Activated naive CD4-positive, alpha-beta T cell treated with anti-CD3 and anti-CD28 coated beads, Interleukin-2, amount 50 U/mL, for 16 hours (primary cell): ENCODE measurements at regions not wholly inside any gene's neighbourhood (a gene's known extent, or its start where the extent isn't known, plus 50 kb on each side); places are given as distances from the start of the nearest gene placed in this dataset.
"Not testable (repeated sequence)": the region's sequence is repeated elsewhere in the genome, so short reads cannot be mapped to it uniquely, and the experiment has no call there.

ENCODE experiments used
- DNase-seq: peaks from one replicate; pipeline ENCODE4 v3.0.0-alpha.2; 2020

GRCh38 chr6:150684161-150684560 is 84.5 kb downstream of the PLEKHG1 start:
- no peak for DNase-seq

- no peak for DNase-seq
Observed at GRCh38 chr6:150684714-150685459, 85.2 kb downstream of the PLEKHG1 start.

- peak; percentile 32 for DNase-seq
Observed at GRCh38 chr6:150685860-150686259, 86.2 kb downstream of the PLEKHG1 start.

- no peak for DNase-seq
Observed at GRCh38 chr6:150686566-150686965, 86.9 kb downstream of the PLEKHG1 start.

- no peak for DNase-seq
Observed at GRCh38 chr6:150687508-150687907, 87.8 kb downstream of the PLEKHG1 start.

- no peak for DNase-seq
Observed at GRCh38 chr6:150689900-150690590, 90.4 kb downstream of the PLEKHG1 start.

GRCh38 chr6:150690681-150691080 is 91.0 kb downstream of the PLEKHG1 start:
- no peak for DNase-seq

- DNase-seq, result no peak
Observed at GRCh38 chr6:150691463-150691862, 91.8 kb downstream of the PLEKHG1 start.

- no peak for DNase-seq
Observed at GRCh38 chr6:150692604-150693003, 92.9 kb downstream of the PLEKHG1 start.

GRCh38 chr6:150694889-150695288 is 95.2 kb downstream of the PLEKHG1 start:
- DNase-seq, result no peak

GRCh38 chr6:150695652-150696051 is 96.0 kb downstream of the PLEKHG1 start:
- no peak for DNase-seq

- no peak for DNase-seq
Observed at GRCh38 chr6:150696190-150696589, 96.5 kb downstream of the PLEKHG1 start.

GRCh38 chr6:150696918-150697317 is 97.2 kb downstream of the PLEKHG1 start:
- DNase-seq, result not testable (repeated sequence)

GRCh38 chr6:150697515-150697914 is 97.8 kb downstream of the PLEKHG1 start:
- no peak for DNase-seq

GRCh38 chr6:150698391-150698790 is 98.7 kb downstream of the PLEKHG1 start:
- DNase-seq, result no peak

- no peak for DNase-seq
Observed at GRCh38 chr6:150702675-150703074, 103.0 kb downstream of the PLEKHG1 start.

- DNase-seq, result no peak
Observed at GRCh38 chr6:150704447-150705192, 104.9 kb downstream of the PLEKHG1 start.

- no peak for DNase-seq
Observed at GRCh38 chr6:150705392-150705791, 105.7 kb downstream of the PLEKHG1 start.

- no peak for DNase-seq
Observed at GRCh38 chr6:150710236-150710635, 110.6 kb downstream of the PLEKHG1 start.

GRCh38 chr6:150711061-150711460 is 111.4 kb downstream of the PLEKHG1 start:
- DNase-seq, result no peak

GRCh38 chr6:150711584-150712504 is 112.2 kb downstream of the PLEKHG1 start:
- DNase-seq, result no peak

- no peak for DNase-seq
Observed at GRCh38 chr6:150712505-150713252, 113.0 kb downstream of the PLEKHG1 start.
